BE2C (cell line): ENCODE measurements at regions not wholly inside any gene's neighbourhood (a gene's known extent, or its start where the extent isn't known, plus 50 kb on each side); places are given as distances from the start of the nearest gene placed in this dataset.

Experiments
- DNase-seq: peaks from one replicate; pipeline ENCODE4 v3.0.0-alpha.2; 2020
- H3K27me3 ChIP-seq: fragments of 250-450 bp; sonication (Bioruptor Pico); 2 replicates; pipeline ENCODE4 v1.5.1; 2020; ENCODE audit warnings: mild to moderate bottlenecking
- H3K36me3 ChIP-seq: fragments of 250-450 bp; sonication (Bioruptor Pico); 2 replicates; pipeline ENCODE4 v1.5.1; 2020; ENCODE audit warnings: mild to moderate bottlenecking
- H3K4me1 ChIP-seq: fragments of 250-450 bp; sonication (Bioruptor Pico); 2 replicates; pipeline ENCODE4 v1.5.1; 2020
- H3K4me3 ChIP-seq: 2 replicates; pipeline ENCODE4 v1.5.1; 2011; ENCODE audit warnings: low read depth, low read length
- H3K9me3 ChIP-seq: fragments of 250-450 bp; sonication (Bioruptor Pico); 2 replicates; pipeline ENCODE4 v1.5.1; 2020
- TF ChIP-seq, protein P1 (sequence below): IDR thresholded peaks from 2 replicates; pipeline ENCODE4 v1.5.1; 2012; ENCODE audit warnings: mild to moderate bottlenecking, low read depth, low read length

GRCh38 chr10:70964245-70964644 lies 75.9 kb upstream of the PCBD1 start:
- no peak for DNase-seq
- H3K27me3 ChIP-seq: no peaks in the 10 kb centered on the region
- no peaks in the 10 kb centered on the region; the same call in 1 of the 2 replicates for H3K9me3 ChIP-seq
- H3K4me3 ChIP-seq: no peak overlapping the region
- no peaks in the 10 kb centered on the region for H3K36me3 ChIP-seq
- TF ChIP-seq, protein P1, sequence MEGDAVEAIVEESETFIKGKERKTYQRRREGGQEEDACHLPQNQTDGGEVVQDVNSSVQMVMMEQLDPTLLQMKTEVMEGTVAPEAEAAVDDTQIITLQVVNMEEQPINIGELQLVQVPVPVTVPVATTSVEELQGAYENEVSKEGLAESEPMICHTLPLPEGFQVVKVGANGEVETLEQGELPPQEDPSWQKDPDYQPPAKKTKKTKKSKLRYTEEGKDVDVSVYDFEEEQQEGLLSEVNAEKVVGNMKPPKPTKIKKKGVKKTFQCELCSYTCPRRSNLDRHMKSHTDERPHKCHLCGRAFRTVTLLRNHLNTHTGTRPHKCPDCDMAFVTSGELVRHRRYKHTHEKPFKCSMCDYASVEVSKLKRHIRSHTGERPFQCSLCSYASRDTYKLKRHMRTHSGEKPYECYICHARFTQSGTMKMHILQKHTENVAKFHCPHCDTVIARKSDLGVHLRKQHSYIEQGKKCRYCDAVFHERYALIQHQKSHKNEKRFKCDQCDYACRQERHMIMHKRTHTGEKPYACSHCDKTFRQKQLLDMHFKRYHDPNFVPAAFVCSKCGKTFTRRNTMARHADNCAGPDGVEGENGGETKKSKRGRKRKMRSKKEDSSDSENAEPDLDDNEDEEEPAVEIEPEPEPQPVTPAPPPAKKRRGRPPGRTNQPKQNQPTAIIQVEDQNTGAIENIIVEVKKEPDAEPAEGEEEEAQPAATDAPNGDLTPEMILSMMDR: no peak
- H3K4me1 ChIP-seq: peaks cover 14% of the 10 kb centered on the region

DNA sequence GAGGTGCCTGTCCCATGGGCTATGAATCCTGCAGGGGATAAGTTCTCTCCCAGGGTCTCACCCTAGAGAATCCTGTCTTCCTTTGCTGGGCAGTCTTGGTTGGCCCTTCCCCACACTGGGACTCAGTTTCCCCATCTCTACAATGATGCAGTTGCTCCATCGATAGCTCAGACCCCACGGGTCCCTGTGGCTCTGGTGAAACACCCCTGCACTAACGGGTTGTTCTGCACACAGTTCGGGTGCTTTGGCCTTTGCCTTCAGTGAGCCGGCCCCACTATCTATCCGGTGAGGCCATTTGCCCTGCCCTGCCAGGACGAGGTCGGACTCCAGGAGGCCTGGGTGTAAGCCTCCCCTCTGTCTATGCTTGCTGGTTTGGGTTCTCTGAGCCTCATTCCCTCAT lies 76.5 kb upstream of the PCBD1 start:
- H3K27me3 ChIP-seq: no peaks in the 10 kb centered on the region
- TF ChIP-seq, protein P1: no peak
- no peak overlapping the region for H3K4me3 ChIP-seq
- no peaks in the 10 kb centered on the region; the same call in 1 of the 2 replicates for H3K9me3 ChIP-seq
- no peaks in the 10 kb centered on the region for H3K36me3 ChIP-seq
- peaks cover 14% of the 10 kb centered on the region for H3K4me1 ChIP-seq
- no peak for DNase-seq

GRCh38 chr10:70965566-70965965 lies 77.2 kb upstream of the PCBD1 start:
- Histone ChIP-seq H3K36me3 (no peaks in the 10 kb centered on the region), H3K27me3 (no peaks in the 10 kb centered on the region), H3K9me3 (no peaks in the 10 kb centered on the region; the same call in 1 of the 2 replicates), H3K4me1 (peaks cover 14% of the 10 kb centered on the region), H3K4me3 (no peak overlapping the region)
- TF ChIP-seq, protein P1: no peak
- DNase-seq: no peak

DNA sequence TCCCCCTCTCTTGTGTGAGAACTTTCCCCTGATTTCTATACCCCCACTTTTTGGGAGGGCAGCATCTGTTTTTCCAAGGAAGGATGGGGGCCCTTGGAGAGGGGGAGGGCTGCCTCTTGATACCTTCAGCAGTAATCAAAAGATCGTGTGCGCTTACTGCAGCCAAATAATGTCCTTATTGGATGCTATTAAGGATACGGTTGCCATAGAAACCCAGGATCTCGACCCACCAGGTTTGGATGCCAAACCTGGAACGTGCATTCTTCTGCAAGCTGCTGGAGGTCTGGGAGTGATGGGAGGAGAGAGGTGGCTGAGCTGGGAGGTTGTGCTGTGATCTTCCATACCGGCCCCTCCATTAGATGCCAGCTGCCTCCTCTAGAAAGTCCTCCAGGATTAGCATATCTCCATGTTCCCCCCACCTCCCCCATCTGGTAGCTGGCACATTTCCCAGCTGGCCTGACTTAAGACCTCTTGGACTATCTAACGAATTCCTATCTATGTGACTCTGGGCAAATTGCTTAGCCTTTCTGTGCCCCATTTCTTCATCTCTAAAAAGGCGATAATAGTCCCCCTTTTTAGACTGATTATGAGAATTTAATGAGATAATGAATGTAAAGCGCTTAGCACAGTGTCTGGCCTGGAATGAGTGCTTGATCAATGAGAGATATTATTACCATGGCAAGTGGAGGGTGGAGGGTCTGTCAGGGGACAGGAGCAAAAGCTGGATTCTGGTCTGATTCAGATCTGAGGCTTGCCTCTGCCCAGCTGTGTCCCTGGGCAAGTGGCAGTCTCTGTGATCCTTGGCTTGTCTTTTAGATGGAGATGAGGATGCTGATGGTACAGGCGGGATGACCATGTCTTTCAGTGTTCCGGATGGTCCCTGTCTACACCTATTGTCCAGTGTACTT lies 78.5 kb upstream of the PCBD1 start:
- DNase-seq: no peak
- Histone ChIP-seq H3K4me1 (peaks cover 14% of the 10 kb centered on the region), H3K27me3 (no peaks in the 10 kb centered on the region), H3K36me3 (no peaks in the 10 kb centered on the region), H3K4me3 (no peak overlapping the region), H3K9me3 (no peaks in the 10 kb centered on the region; the same call in 1 of the 2 replicates)
- TF ChIP-seq, protein P1: no peak

DNA sequence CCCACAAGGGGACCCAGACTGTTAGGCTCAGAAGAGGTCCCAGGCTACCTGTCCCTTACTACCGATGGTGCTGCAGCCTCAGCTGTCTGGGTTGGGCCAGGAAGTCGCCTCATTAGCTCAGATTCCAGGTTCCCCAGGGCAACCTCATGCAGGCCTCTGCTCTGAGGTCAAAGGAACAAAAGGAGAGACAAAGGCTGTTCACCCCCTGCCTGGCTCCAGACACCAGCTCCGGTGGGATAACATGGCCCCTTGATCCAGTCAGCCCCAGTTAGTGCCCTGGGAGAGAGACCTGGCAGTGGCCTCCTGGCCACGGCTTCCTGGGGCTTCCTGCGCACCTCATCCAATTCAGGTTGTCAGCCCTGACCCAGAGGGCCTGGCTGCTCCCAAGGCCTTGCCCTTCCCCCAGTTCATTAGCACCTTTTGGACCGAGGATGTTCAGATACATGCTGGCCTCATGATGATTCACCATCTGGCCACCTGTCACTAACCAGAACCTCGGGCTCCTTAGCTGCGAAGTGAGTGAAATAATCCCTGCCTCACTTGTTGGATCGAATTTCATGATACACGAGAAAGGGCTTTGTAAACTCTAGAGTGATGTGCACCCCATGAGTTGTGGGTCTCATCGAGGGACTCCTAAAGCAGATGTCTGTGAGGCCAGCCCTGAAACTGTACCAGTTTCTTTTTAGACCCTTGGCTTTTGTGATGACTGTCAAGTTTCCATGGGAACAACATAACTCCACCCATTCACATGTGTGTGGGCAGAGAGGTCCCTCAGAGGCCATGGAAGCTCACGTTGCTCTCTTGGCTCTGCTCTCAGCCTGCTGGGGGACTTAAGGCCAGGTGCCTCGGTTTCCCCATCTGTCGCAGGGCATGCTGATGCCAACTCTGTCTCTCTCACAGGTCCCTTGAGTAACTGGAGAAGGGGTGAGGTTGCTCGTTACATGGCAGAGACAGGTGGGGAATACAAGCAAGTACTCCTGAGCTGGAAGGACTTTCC lies 79.5 kb upstream of the PCBD1 start:
- no peaks in the 10 kb centered on the region for H3K36me3 ChIP-seq
- no peak for DNase-seq
- H3K9me3 ChIP-seq: no peaks in the 10 kb centered on the region; the same call in 1 of the 2 replicates
- H3K4me3 ChIP-seq: no peak overlapping the region
- TF ChIP-seq, protein P1: no peak
- peaks cover 14% of the 10 kb centered on the region for H3K4me1 ChIP-seq
- no peaks in the 10 kb centered on the region for H3K27me3 ChIP-seq
